Lower leg skin (tissue), 4 donors: ENCODE measurements at regions not wholly inside any gene's neighbourhood (a gene's known extent, or its start where the extent isn't known, plus 50 kb on each side); places are given as distances from the start of the nearest gene placed in this dataset.

ENCODE experiments used
- DNase-seq, 2 donors: peaks; one replicate each; pipeline ENCODE4 v3.0.0-alpha.2; 2019; ENCODE audit warnings: low spot score in 2 of 2
- H3K4me3 ChIP-seq: fragments of 200-600 bp; sonication (generic); 2 replicates; pipeline ENCODE4 v1.5.1; 2017; ENCODE audit warnings: mild to moderate bottlenecking, low read depth; ENCODE audit not compliant: poor library complexity, severe bottlenecking
- POLR2A ChIP-seq, 2 donors: fragments of 450-650 bp; IDR thresholded peaks; one replicate each; pipeline ENCODE4 v1.6.1; 2016 to 2017; ENCODE audit warnings: antibody characterized with exemption in 2 of 2, mild to moderate bottlenecking in 1 of 2, moderate library complexity in 1 of 2
- WGBS, 2 donors: methylation state at CpG; one replicate each; pipeline ENCODE4 v1.1.5; 2018; 5-methylcytosine and 5-hydroxymethylcytosine counted together
- intact Hi-C: fragments of 100-400 bp; cut with DNase I; formaldehyde crosslinking; loops from one replicate; pipeline ENCODE4 v1.15.0; 2023; ENCODE audit warnings: low total_unique reads
- TF ChIP-seq, protein P1 (sequence below), 3 donors: fragments of 450-650 bp; IDR thresholded peaks; one replicate each; pipeline ENCODE4 v1.5.1; 2016; ENCODE audit warnings: antibody characterized with exemption in 3 of 3, mild to moderate bottlenecking in 3 of 3, moderate library complexity in 2 of 3

GRCh38 chr9:90310521-90310876 is 332.1 kb downstream of the DIRAS2 start:
- 92 to 94% methylated on average over 1 of the region's 1 CpG for WGBS, 2 donors
- H3K4me3 ChIP-seq: no peak overlapping the region
- DNase-seq: no peak
- TF ChIP-seq POLR2A (IDR thresholded peaks at IDR 0.05): no peak
- TF ChIP-seq, protein P1, sequence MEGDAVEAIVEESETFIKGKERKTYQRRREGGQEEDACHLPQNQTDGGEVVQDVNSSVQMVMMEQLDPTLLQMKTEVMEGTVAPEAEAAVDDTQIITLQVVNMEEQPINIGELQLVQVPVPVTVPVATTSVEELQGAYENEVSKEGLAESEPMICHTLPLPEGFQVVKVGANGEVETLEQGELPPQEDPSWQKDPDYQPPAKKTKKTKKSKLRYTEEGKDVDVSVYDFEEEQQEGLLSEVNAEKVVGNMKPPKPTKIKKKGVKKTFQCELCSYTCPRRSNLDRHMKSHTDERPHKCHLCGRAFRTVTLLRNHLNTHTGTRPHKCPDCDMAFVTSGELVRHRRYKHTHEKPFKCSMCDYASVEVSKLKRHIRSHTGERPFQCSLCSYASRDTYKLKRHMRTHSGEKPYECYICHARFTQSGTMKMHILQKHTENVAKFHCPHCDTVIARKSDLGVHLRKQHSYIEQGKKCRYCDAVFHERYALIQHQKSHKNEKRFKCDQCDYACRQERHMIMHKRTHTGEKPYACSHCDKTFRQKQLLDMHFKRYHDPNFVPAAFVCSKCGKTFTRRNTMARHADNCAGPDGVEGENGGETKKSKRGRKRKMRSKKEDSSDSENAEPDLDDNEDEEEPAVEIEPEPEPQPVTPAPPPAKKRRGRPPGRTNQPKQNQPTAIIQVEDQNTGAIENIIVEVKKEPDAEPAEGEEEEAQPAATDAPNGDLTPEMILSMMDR (IDR thresholded peaks at IDR 0.05): no peak
- intact Hi-C loops: no loop called here

GRCh38 chr9:90311811-90312210 is 330.8 kb downstream of the DIRAS2 start:
- intact Hi-C loops: no loop called here
- TF ChIP-seq, protein P1 (IDR thresholded peaks at IDR 0.05): no peak
- TF ChIP-seq POLR2A (IDR thresholded peaks at IDR 0.05): no peak
- 81 to 82% methylated on average over 7 of the region's 7 CpGs for WGBS, 2 donors
- H3K4me3 ChIP-seq: no peak overlapping the region
- DNase-seq: no peak

DNA sequence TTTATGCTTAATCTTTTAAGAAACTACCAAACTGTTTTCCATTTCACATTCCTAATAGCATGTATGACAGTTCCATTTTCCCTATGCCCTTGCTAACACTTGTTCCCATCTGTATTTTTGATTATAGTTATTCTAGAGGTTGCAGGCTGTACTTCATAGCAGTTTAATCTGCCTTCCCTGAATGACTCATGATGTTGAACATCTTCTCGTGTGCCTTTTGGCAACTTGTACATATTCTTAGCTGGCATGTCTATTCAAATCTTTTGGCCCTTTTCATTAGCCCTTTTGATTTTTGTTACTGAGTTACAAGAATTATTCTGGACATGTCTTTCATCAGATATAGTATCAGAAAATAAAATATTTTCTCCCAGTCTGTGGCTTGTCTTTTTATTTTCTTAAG is 320.3 kb downstream of the DIRAS2 start:
- TF ChIP-seq, protein P1 (IDR thresholded peaks at IDR 0.05): no peak
- TF ChIP-seq POLR2A (IDR thresholded peaks at IDR 0.05): no peak
- no peak overlapping the region for H3K4me3 ChIP-seq
- 16 to 19% methylated on average over 1 of the region's 1 CpG for WGBS, 2 donors
- intact Hi-C loops: no loop called here
- DNase-seq: no peak

DNA sequence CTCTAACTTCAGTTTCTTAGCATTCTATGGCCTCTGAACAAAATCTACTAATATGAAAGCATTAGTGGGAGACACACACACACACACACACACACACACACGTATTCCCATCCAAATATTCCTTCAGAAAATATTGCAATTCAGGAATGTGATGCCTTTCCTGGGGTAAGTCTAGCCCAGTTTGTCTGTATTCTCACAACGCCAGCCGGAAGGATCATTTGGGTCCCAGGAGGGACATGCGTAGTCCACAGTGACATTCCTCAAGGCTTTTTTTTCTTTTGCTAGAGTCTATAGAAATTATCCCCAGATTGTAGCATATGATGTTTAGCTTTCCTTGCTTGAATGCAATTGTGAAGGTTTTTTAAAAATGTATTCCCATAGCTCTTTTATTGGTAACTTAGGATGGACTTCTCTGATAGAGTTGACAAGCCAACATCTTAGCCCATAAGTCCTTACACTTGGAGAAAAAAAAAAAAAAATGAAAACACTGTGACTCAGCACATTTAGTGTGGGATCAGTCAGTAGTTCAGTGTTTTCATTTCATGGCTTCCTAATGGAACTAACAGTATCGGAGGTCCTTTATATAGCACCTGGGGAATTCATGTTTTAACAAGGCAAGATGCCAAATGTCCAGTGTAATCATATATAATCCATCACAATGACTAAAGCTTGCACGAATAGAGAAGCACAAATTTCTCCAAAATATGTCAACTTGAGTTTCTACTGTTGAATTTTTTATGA is 316.5 kb downstream of the DIRAS2 start:
- DNase-seq: no peak
- 51 to 69% methylated on average over 6 of the region's 6 CpGs for WGBS, 2 donors
- intact Hi-C loops: no loop called here
- TF ChIP-seq, protein P1 (IDR thresholded peaks at IDR 0.05): no peak
- no peak for TF ChIP-seq POLR2A (IDR thresholded peaks at IDR 0.05)
- no peak overlapping the region for H3K4me3 ChIP-seq

DNA sequence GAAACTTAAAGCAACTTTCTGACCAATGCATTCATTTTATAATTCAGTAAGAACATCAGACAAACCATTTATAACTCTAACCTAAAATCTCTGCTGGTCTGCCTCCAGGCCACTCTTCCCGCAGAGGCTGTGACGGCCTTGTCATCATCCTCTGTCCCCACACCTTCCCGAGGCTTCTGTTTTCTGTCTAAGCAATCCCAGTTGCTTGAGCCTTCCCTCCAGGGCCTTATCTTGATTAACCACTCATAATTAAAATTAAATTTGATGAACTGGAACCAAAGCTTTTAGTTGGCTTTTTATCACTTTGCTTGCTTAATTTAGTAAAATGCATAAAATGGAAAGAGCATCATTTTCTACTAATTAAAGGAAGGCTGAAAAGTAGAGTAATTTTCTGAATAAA is 312.4 kb downstream of the DIRAS2 start:
- DNase-seq: no peak
- intact Hi-C loops: no loop called here
- no peak overlapping the region for H3K4me3 ChIP-seq
- WGBS, 2 donors: 70 to 89% methylated on average over 3 of the region's 3 CpGs
- TF ChIP-seq, protein P1 (IDR thresholded peaks at IDR 0.05): no peak
- TF ChIP-seq POLR2A (IDR thresholded peaks at IDR 0.05): no peak
